ENCODE measurements at regions not wholly inside any gene's neighbourhood (a gene's known extent, or its start where the extent isn't known, plus 50 kb on each side); places are given as distances from the start of the nearest gene placed in this dataset.

- no peak for TF ChIP-seq EZH2phosphoT487 (IDR thresholded peaks at IDR 0.05; ENCODE audit: low read depth, severe bottlenecking, unreplicated experiment)
- no peak for TF ChIP-seq CTCF (IDR thresholded peaks at IDR 0.05; ENCODE audit: poor library complexity)
These were observed 258.0 kb upstream of the FMN2 start for GRCh38 chr1:239833723-239834122.

Measured in hepatocyte (in vitro differentiated cells).